H1 (cell line): ENCODE measurements at regions not wholly inside any gene's neighbourhood (a gene's known extent, or its start where the extent isn't known, plus 50 kb on each side); places are given as distances from the start of the nearest gene placed in this dataset.

Source experiments
- CTBP2 ChIP-seq: IDR thresholded peaks from 2 replicates; pipeline ENCODE4 v1.7.0; 2011; ENCODE audit warnings: borderline replicate concordance, mild to moderate bottlenecking, moderate library complexity, mixed read lengths, low read length; ENCODE audit not compliant: insufficient read depth, insufficient read length
- FOSL1 ChIP-seq: IDR thresholded peaks from 2 replicates; pipeline ENCODE4 v1.6.1; 2011; ENCODE audit warnings: mild to moderate bottlenecking, low read depth, low read length, moderate library complexity; ENCODE audit not compliant: insufficient read depth
- TF ChIP-seq, protein P1 (sequence below): fragments of 300-600 bp; sonication (generic); IDR thresholded peaks from 2 replicates; pipeline ENCODE4 v1.7.1; 2012; ENCODE audit warnings: low read length, moderate library complexity, mild to moderate bottlenecking, inconsistent platforms; ENCODE audit not compliant: insufficient replicate concordance

- TF ChIP-seq, protein P1, sequence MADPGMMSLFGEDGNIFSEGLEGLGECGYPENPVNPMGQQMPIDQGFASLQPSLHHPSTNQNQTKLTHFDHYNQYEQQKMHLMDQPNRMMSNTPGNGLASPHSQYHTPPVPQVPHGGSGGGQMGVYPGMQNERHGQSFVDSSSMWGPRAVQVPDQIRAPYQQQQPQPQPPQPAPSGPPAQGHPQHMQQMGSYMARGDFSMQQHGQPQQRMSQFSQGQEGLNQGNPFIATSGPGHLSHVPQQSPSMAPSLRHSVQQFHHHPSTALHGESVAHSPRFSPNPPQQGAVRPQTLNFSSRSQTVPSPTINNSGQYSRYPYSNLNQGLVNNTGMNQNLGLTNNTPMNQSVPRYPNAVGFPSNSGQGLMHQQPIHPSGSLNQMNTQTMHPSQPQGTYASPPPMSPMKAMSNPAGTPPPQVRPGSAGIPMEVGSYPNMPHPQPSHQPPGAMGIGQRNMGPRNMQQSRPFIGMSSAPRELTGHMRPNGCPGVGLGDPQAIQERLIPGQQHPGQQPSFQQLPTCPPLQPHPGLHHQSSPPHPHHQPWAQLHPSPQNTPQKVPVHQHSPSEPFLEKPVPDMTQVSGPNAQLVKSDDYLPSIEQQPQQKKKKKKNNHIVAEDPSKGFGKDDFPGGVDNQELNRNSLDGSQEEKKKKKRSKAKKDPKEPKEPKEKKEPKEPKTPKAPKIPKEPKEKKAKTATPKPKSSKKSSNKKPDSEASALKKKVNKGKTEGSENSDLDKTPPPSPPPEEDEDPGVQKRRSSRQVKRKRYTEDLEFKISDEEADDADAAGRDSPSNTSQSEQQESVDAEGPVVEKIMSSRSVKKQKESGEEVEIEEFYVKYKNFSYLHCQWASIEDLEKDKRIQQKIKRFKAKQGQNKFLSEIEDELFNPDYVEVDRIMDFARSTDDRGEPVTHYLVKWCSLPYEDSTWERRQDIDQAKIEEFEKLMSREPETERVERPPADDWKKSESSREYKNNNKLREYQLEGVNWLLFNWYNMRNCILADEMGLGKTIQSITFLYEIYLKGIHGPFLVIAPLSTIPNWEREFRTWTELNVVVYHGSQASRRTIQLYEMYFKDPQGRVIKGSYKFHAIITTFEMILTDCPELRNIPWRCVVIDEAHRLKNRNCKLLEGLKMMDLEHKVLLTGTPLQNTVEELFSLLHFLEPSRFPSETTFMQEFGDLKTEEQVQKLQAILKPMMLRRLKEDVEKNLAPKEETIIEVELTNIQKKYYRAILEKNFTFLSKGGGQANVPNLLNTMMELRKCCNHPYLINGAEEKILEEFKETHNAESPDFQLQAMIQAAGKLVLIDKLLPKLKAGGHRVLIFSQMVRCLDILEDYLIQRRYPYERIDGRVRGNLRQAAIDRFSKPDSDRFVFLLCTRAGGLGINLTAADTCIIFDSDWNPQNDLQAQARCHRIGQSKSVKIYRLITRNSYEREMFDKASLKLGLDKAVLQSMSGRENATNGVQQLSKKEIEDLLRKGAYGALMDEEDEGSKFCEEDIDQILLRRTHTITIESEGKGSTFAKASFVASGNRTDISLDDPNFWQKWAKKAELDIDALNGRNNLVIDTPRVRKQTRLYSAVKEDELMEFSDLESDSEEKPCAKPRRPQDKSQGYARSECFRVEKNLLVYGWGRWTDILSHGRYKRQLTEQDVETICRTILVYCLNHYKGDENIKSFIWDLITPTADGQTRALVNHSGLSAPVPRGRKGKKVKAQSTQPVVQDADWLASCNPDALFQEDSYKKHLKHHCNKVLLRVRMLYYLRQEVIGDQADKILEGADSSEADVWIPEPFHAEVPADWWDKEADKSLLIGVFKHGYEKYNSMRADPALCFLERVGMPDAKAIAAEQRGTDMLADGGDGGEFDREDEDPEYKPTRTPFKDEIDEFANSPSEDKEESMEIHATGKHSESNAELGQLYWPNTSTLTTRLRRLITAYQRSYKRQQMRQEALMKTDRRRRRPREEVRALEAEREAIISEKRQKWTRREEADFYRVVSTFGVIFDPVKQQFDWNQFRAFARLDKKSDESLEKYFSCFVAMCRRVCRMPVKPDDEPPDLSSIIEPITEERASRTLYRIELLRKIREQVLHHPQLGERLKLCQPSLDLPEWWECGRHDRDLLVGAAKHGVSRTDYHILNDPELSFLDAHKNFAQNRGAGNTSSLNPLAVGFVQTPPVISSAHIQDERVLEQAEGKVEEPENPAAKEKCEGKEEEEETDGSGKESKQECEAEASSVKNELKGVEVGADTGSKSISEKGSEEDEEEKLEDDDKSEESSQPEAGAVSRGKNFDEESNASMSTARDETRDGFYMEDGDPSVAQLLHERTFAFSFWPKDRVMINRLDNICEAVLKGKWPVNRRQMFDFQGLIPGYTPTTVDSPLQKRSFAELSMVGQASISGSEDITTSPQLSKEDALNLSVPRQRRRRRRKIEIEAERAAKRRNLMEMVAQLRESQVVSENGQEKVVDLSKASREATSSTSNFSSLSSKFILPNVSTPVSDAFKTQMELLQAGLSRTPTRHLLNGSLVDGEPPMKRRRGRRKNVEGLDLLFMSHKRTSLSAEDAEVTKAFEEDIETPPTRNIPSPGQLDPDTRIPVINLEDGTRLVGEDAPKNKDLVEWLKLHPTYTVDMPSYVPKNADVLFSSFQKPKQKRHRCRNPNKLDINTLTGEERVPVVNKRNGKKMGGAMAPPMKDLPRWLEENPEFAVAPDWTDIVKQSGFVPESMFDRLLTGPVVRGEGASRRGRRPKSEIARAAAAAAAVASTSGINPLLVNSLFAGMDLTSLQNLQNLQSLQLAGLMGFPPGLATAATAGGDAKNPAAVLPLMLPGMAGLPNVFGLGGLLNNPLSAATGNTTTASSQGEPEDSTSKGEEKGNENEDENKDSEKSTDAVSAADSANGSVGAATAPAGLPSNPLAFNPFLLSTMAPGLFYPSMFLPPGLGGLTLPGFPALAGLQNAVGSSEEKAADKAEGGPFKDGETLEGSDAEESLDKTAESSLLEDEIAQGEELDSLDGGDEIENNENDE: no peak
- TF ChIP-seq CTBP2 (no peak), FOSL1 (no peak)
Observed at GRCh38 chrX:87813566-87813965, 296.0 kb downstream of the KLHL4 start (continued).
